Activated CD4-positive, alpha-beta T cell treated with anti-CD3 and anti-CD28 coated beads, Interleukin-2, amount 10 ng/mL, durations not matched to agents 24 days and 14 days (primary cell): ENCODE measurements at regions not wholly inside any gene's neighbourhood (a gene's known extent, or its start where the extent isn't known, plus 50 kb on each side); places are given as distances from the start of the nearest gene placed in this dataset.
"Not testable (repeated sequence)": the region's sequence is repeated elsewhere in the genome, so short reads cannot be mapped to it uniquely, and the experiment has no call there.

Source experiments
- DNase-seq: peaks from one replicate; pipeline ENCODE4 v3.0.0; 2022
- H3K27ac Mint-ChIP-seq: one replicate; pipeline ENCODE4 v1.8.0; 2022; ENCODE audit warnings: mild to moderate bottlenecking, mixed read lengths
- H3K27me3 Mint-ChIP-seq: one replicate; pipeline ENCODE4 v1.8.0; 2022; ENCODE audit warnings: mixed read lengths
- H3K36me3 Mint-ChIP-seq: one replicate; pipeline ENCODE4 v1.8.0; 2022; ENCODE audit warnings: low read depth, mild to moderate bottlenecking, mixed read lengths
- H3K4me1 Mint-ChIP-seq: one replicate; pipeline ENCODE4 v1.8.0; 2021; ENCODE audit warnings: mixed read lengths
- H3K4me3 Mint-ChIP-seq: one replicate; pipeline ENCODE4 v1.8.0; 2022; ENCODE audit warnings: mild to moderate bottlenecking, moderate library complexity, mixed read lengths
- H3K9me3 Mint-ChIP-seq: one replicate; pipeline ENCODE4 v1.8.0; 2021; ENCODE audit warnings: mixed read lengths
- intact Hi-C: fragments of 100-400 bp; cut with micrococcal nuclease; formaldehyde crosslinking; loops from one replicate; pipeline ENCODE4 v1.15.1; 2023

DNA sequence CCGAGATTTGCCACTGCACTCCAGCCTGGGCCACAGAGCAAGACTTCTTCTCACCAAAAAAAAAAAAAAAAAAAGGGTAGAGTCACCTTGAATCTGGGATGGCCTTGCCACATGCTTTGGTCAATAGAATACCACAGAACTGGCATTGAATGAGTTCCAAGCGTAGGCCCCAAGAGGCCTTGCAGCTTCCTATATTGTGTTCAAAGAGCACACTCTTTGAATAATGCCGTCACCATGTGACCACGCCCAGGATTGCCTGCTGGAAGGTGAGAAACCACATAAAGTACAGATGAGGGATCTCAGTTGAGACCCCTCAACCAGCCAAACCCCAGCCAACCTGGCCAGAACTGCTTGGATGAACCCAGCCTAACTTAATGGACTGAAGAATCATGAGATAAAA lies 239.2 kb upstream of the AMIGO2 start:
- no peak overlapping the region for H3K27ac Mint-ChIP-seq
- H3K4me1 Mint-ChIP-seq, result peaks cover 30% of the 10 kb centered on the region
- DNase-seq, result peak; percentile 73
- H3K9me3 Mint-ChIP-seq, result no peaks in the 10 kb centered on the region
- no peak overlapping the region for H3K4me3 Mint-ChIP-seq
- intact Hi-C loops, result no loop called here
- H3K27me3 Mint-ChIP-seq, result no peaks in the 10 kb centered on the region
- peaks cover 2% of the 10 kb centered on the region for H3K36me3 Mint-ChIP-seq

DNA sequence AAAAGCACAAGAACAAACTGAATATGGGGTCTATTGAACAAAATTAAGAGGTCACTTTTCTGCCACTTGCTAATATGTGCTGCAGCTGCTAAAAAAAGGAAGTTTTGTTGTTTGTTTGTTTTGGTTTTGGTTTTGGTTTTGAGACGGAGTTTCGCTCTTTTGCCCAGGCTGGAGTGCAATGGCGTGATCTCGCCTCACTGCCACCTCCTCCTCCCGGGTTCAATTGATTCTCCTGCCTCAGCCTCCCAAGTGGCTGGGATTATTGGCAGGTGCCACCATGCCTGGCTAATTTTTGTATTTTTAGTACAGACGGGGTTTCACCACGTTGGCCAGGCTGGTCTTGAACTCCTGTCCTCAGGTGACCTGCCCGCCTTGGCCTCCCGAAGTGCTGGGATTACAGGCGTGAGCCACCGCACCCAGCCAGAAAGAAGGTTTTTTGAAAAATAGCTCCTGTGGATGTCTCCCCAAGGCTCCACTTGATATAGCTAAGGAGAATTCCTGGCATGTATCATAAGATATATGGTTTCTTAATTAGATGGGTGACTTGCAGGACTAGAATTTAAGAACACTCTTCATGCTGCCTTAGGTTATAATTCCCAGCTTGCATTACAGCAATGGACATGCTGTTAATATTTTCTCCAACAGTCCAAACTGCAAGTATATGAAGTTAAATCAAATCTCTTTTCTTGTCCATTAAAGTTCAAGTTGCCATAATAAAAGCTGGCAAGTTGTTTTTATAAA lies 237.6 kb upstream of the AMIGO2 start:
- H3K27me3 Mint-ChIP-seq, result no peaks in the 10 kb centered on the region
- peak overlapping the region; percentile 19 for H3K27ac Mint-ChIP-seq
- H3K36me3 Mint-ChIP-seq, result no peaks in the 10 kb centered on the region
- H3K9me3 Mint-ChIP-seq, result no peaks in the 10 kb centered on the region
- peak overlapping the region; percentile 29 for H3K4me3 Mint-ChIP-seq
- H3K4me1 Mint-ChIP-seq, result peaks cover 29% of the 10 kb centered on the region
- intact Hi-C loops, result no loop called here
- peak; percentile 76 for DNase-seq

DNA sequence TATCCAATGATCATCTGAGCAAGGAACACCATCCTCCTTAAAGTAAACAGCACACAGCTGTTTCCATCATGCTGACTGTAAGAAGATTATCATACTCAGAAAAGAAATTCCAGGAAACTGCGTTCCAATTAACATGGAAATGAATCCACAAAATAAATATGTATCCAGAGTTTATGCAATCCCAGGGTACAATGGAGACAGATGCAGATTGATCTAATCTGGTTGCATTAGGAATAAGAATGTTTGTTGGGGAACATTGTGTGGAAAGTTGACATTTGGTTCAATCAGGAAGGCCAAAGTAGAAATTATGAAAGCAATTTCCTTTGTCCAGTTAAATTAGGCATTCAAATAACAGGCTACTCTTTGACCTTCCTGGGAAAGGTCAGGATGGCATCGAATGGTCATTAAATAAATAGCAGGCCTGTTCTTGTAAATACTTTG lies 236.9 kb upstream of the AMIGO2 start:
- peak overlapping the region; percentile 35 for H3K27ac Mint-ChIP-seq
- peaks cover under 1% of the 10 kb centered on the region for H3K9me3 Mint-ChIP-seq
- no peaks in the 10 kb centered on the region for H3K27me3 Mint-ChIP-seq
- intact Hi-C loops, result no loop called here
- H3K4me3 Mint-ChIP-seq, result peak overlapping the region; percentile 29
- no peak for DNase-seq
- peaks cover 28% of the 10 kb centered on the region for H3K4me1 Mint-ChIP-seq
- no peaks in the 10 kb centered on the region for H3K36me3 Mint-ChIP-seq

DNA sequence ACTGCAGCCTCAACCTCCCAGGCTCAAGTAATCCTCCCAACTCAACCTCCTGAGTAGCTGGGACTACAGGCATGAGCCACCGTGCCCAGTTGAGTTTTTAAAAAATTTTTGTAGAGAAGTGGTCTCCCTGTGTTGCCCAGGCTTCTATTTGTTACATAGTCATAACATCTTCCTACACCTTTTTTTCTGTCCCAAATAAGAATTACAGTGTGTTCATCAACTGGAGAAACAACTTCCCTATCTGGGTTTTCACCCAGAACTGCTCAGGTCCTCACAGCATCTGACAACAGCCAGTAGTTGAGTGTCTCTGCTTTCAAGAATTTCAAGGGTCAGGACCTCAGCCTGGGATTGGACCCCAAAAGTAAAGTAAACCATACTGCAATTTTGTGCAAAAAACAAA lies 235.2 kb upstream of the AMIGO2 start:
- no peak overlapping the region for H3K27ac Mint-ChIP-seq
- intact Hi-C loops, result no loop called here
- peaks cover 6% of the 10 kb centered on the region for H3K36me3 Mint-ChIP-seq
- no peaks in the 10 kb centered on the region for H3K27me3 Mint-ChIP-seq
- no peak for DNase-seq
- peaks cover 7% of the 10 kb centered on the region for H3K9me3 Mint-ChIP-seq
- peaks cover 32% of the 10 kb centered on the region for H3K4me1 Mint-ChIP-seq
- H3K4me3 Mint-ChIP-seq, result no peak overlapping the region

DNA sequence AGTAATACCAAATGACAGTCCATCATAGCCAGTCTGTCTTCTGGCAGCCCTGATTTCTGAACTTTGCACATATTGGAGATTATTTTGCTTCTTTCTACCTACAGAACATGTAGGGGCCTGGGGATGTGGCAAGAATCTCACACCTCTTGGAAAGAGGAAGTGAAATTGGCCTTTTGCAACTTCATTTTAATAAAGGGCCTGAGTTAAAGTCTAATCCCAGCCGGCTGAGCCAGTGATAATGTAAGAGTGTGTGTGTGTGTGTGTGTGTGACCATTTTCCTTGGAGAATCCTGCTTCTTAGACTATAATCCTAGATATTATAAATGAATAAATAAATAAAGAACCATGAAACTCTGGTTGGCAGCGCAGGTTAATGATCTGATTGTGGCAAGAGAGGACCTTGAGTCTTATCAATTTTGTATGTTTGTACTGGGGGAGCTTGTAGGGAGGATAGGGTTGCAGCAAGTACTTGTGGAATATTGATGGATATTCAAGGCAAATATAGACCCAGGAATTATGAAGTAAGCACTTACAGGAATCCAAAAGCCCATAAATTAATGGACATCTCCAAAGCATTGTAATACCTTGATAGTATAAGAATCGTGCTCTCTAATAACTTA lies 233.2 kb upstream of the AMIGO2 start:
- Mint-ChIP-seq H3K4me3 (no peak overlapping the region), H3K27me3 (no peaks in the 10 kb centered on the region), H3K4me1 (peaks cover 41% of the 10 kb centered on the region), H3K27ac (no peak overlapping the region), H3K36me3 (peaks cover 16% of the 10 kb centered on the region), H3K9me3 (peaks cover 10% of the 10 kb centered on the region)
- intact Hi-C loops, result no loop called here
- no peak for DNase-seq

DNA sequence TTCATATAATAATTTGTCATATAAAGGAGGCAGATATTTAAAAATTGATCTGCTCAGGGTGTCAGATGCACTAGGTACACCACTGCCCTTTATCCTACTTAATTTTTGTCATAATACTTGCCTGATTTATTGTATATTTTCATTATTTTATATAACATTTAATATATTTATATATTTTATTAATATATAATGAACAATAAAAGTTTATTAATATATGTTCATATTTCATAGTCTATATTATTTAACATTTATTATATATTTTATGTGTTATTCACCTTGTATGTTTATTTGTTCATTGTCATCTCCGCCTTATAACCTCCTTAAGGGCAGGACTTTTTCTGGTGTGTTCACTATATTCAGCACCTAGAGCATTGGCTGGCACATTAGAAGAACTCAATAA lies 232.4 kb upstream of the AMIGO2 start:
- peaks cover 13% of the 10 kb centered on the region for H3K9me3 Mint-ChIP-seq
- no peak overlapping the region for H3K27ac Mint-ChIP-seq

DNA sequence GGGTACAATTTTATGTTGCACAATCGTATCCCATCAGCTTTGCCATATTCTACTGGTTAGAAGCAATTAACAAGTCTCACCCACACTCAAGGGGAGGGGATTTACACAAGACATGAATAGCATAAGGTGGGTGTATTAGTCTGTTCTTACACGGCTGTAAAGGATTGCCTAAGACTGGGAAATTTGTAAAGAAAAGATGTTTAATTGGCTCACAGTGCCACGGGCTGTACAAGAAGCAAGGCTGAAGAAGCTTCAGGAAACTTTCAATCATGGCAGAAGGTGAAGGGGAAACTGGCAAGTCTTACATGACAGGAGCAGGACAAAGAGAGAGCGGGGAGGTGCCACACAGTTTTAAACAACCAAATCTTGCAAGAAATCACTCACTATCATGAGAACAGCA lies 231.8 kb upstream of the AMIGO2 start:
- no peak for DNase-seq
- peak overlapping the region; percentile 23 for H3K27ac Mint-ChIP-seq
- H3K36me3 Mint-ChIP-seq, result peaks cover 24% of the 10 kb centered on the region
- intact Hi-C loops, result no loop called here
- no peaks in the 10 kb centered on the region for H3K27me3 Mint-ChIP-seq
- H3K9me3 Mint-ChIP-seq, result peaks cover 15% of the 10 kb centered on the region
- H3K4me1 Mint-ChIP-seq, result peaks cover 54% of the 10 kb centered on the region
- no peak overlapping the region for H3K4me3 Mint-ChIP-seq

More for the DNA sequence above, 232.4 kb upstream of the AMIGO2 start:
- Mint-ChIP-seq H3K27me3 (no peaks in the 10 kb centered on the region), H3K36me3 (peaks cover 18% of the 10 kb centered on the region), H3K4me3 (no peak overlapping the region), H3K4me1 (peaks cover 49% of the 10 kb centered on the region)
- intact Hi-C loops, result no loop called here
- DNase-seq, result no peak

DNA sequence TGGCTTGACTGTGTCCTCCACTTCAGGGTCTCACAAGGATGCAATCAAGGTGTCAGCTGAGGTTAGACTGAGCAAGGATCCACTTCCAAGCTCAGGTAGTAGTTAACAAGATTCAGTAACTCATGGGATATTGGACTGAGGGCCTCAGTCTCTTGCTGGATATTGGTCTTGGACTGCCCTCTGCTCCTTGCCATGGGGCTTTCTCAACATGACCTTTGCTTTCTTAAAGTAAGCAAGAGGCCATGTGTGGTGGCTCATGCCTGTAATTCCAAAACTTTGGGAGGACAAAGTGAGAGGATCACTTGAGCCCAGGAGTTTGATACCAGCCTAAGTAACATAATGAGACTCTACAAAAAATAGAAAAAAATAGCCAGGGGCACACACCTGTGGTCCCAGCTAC lies 231.3 kb upstream of the AMIGO2 start:
- Mint-ChIP-seq H3K27ac (no peak overlapping the region), H3K27me3 (no peaks in the 10 kb centered on the region), H3K4me3 (no peak overlapping the region), H3K36me3 (peaks cover 27% of the 10 kb centered on the region), H3K9me3 (peaks cover 17% of the 10 kb centered on the region), H3K4me1 (peaks cover 57% of the 10 kb centered on the region)
- intact Hi-C loops, result no loop called here
- no peak for DNase-seq

DNA sequence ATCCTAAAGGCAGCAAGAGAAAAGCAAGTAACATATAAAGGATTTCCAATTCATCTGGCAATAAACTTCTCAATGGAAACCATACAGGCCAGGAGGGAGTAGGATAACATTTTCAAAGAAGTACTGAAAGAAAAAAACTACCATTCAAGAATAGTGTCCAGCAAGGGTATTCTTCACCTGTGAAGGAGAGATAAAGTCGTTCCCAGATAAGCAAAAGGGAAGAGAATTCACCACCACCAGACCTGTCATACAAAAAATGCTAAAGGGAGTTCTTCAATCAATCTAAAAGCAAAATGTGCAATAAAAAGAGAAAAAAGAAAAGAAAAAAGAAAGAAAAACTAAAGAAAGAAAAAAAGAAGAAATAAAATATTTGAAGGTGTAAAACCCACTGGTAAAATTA lies 228.9 kb upstream of the AMIGO2 start:
- peak overlapping the region; percentile 55 for H3K4me3 Mint-ChIP-seq
- H3K36me3 Mint-ChIP-seq, result peaks cover 34% of the 10 kb centered on the region
- DNase-seq, result no peak
- peaks cover 17% of the 10 kb centered on the region for H3K9me3 Mint-ChIP-seq
- intact Hi-C loops, result loop anchor here (5.0 kb wide), 2 partner anchors 36 to 71 kb away; no protein-coding TSS in a partner anchor
- peaks cover 48% of the 10 kb centered on the region for H3K4me1 Mint-ChIP-seq
- no peak overlapping the region for H3K27ac Mint-ChIP-seq
- no peaks in the 10 kb centered on the region for H3K27me3 Mint-ChIP-seq

DNA sequence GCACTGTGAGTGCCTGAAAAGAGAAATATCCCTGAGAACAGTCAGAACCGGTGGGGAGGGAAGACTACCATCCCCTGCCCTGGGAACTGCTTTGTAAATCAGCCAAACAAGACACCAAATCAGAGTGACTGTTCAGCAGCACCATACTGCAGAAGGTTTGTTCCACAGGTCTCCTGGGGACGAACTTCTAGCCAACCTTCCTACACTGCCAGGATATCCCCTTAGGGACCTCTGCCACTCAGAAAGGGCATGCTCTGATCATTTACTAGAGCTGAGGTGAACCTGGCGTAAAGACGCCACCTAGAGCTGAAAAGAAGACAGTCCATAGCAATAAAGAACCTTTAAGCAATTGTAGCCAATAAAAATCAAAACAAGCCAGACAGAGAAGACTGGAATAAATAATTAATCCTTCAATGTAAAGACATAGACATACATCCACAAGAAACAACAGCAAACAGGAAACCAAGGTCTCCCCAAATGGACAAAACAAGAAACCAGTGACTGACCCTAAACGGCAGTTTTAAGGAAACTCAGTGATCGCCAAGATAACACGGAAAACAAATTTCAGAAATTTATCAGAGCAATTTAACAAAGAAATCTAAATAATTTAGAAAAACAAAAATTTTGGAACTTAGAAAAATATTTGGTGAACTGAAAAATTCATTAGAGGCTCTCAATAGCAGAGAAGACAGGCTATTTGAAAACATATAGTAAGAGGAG lies 228.1 kb upstream of the AMIGO2 start:
- Mint-ChIP-seq H3K27ac (peak overlapping the region; percentile 88), H3K36me3 (peaks cover 36% of the 10 kb centered on the region)

DNA sequence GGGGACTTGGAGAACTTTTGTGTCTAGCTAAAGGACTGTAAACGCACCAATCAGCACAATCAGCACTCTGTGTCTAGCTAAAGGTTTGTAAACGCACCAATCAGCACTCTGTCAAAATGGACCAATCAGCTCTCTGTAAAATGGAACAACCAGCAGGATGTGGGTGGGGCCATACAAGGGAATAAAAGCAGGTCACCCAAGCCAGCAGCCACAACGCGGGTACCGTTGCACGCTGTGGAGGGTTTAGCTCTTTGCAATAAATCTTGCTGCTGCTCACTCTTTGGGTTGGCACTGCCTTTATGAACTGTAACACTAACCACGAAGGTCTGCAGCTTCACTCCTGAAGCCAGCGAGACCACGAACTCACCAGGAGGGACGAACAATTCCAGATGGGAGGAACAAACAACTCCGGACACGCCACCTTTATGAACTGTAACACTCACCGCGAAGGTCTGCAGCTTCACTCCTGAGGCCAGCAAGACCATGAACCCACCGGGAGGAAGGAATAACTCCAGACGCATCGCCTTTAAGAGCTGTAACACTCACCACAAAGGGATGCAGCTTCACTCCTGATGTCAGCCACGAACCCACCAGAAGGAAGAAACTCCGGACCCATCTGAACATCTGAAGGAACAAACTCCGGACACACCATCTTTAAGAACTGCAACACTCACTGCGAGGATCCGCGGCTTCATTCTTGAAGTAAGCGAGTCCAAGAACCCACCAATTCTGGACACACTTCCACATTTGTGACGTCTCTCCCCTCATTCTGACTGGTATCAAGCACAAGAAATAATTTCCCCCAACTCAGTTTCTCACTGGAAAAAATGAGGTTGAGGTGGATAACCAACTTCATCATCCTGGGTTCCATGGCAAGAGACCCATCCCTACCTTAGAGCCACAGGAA lies 227.3 kb upstream of the AMIGO2 start:
- not testable (repeated sequence) for H3K27me3 Mint-ChIP-seq
- Mint-ChIP-seq H3K4me3 (peak overlapping the region; percentile 88), H3K4me1 (peaks cover 57% of the 10 kb centered on the region), H3K9me3 (peaks cover 17% of the 10 kb centered on the region), H3K36me3 (peaks cover 38% of the 10 kb centered on the region), H3K27ac (peak overlapping the region; percentile 88)
- intact Hi-C loops, result loop anchor here (1.0 to 5.0 kb wide), 7 partner anchors 35 to 275 kb away; no protein-coding TSS in a partner anchor
- peak; percentile 88 for DNase-seq

More for the DNA sequence above, 228.1 kb upstream of the AMIGO2 start:
- no peaks in the 10 kb centered on the region for H3K27me3 Mint-ChIP-seq
- peak overlapping the region; percentile 88 for H3K4me3 Mint-ChIP-seq
- H3K4me1 Mint-ChIP-seq, result peaks cover 51% of the 10 kb centered on the region
- DNase-seq, result peak; percentile 88
- peaks cover 17% of the 10 kb centered on the region for H3K9me3 Mint-ChIP-seq
- intact Hi-C loops, result loop anchor here (1.0 to 5.0 kb wide), 7 partner anchors 36 to 276 kb away; no protein-coding TSS in a partner anchor

DNA sequence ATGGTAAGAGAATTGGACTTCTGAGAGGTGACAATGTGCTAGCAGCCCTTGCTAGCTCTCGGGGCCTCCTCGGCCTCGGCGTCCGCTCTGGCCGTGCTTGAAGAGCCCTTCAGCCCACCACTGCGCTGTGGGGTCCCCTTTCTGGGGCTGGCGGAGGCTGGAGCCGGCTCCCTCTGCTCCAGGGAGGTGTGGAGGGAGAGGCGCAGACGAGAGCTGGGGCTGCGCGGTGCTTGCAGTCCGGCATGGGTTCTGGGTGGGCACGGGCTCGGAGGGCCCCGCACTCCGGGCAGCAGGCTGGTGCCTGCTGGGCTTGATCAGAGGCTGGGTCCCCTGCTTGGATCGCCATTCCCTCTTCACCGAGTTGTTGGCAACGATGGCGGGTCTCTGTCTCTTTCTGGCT lies 226.4 kb upstream of the AMIGO2 start:
- H3K4me3 Mint-ChIP-seq, result peak overlapping the region; percentile 88
- no peaks in the 10 kb centered on the region for H3K27me3 Mint-ChIP-seq
- no peak overlapping the region for H3K27ac Mint-ChIP-seq
- H3K9me3 Mint-ChIP-seq, result peaks cover 18% of the 10 kb centered on the region
- peaks cover 61% of the 10 kb centered on the region for H3K4me1 Mint-ChIP-seq
- DNase-seq, result no peak
- intact Hi-C loops, result loop anchor here (2.0 to 5.0 kb wide), 4 partner anchors 34 to 225 kb away; no protein-coding TSS in a partner anchor
- peaks cover 46% of the 10 kb centered on the region for H3K36me3 Mint-ChIP-seq

DNA sequence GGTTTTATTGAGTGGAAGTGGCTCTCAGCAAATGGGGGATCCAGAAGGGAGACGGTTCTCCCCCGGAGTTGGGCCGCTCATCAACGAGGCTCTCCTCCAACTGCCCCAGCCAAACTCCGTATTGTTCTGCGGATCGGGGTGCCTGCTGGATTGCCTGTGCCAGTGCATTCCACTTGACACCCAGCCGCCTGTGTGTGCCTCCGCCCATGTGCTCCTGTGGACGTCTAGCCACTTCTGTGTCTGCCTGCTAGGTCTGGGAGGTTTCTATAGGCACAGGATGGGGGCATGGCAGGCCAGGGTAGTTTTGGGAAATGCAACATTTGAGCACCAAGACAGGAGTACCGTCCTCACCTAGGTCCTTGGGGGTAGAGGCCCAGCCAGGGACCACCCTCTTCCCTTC lies 225.7 kb upstream of the AMIGO2 start:
- Mint-ChIP-seq H3K36me3 (peaks cover 44% of the 10 kb centered on the region), H3K27ac (no peak overlapping the region), H3K4me1 (peaks cover 61% of the 10 kb centered on the region), H3K4me3 (no peak overlapping the region), H3K27me3 (no peaks in the 10 kb centered on the region), H3K9me3 (peaks cover 18% of the 10 kb centered on the region)
- intact Hi-C loops, result loop anchor here (5.0 kb wide), 2 partner anchors 33 to 68 kb away; no protein-coding TSS in a partner anchor
- DNase-seq, result no peak
